OCI-LY1 (cell line): ENCODE measurements at regions not wholly inside any gene's neighbourhood (a gene's known extent, or its start where the extent isn't known, plus 50 kb on each side); places are given as distances from the start of the nearest gene placed in this dataset.

Experiments used
- EZH2 ChIP-seq: fragments of 200-600 bp; sonication (generic), shearing (Covaris generic); IDR thresholded peaks from 2 replicates; pipeline ENCODE4 v1.8.0; 2017; ENCODE audit warnings: borderline replicate concordance, mixed run types, mild to moderate bottlenecking, antibody characterized with exemption, low read length, moderate library complexity, mixed read lengths
- TF ChIP-seq, protein P1 (sequence below): fragments of 200-600 bp; sonication (generic), shearing (Covaris generic); IDR thresholded peaks from 2 replicates; pipeline ENCODE4 v1.5.1; 2017; ENCODE audit warnings: mild to moderate bottlenecking, antibody characterized with exemption, low read length, moderate library complexity, mixed read lengths

DNA sequence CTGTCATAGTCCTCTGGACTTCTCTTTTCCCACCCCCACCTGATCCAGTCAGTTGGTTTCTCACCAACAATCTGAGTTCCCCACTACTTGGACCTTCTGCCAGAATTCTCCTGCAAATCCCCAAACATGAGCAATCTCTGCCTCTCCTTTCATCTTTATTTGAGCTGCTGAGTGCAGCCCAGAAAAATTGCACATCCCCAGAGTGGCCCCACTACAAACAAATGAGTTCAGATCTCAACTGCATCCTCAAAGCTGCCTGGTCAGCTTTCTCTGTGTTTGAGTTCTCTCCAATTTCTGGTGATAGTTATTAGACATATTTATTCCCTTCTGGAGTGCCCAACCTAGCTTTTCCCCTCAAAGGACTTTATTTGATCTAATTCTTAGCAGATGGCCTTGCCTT, 102.2 kb downstream of the PSAT1 start:
- TF ChIP-seq EZH2: no peak
- TF ChIP-seq, protein P1, sequence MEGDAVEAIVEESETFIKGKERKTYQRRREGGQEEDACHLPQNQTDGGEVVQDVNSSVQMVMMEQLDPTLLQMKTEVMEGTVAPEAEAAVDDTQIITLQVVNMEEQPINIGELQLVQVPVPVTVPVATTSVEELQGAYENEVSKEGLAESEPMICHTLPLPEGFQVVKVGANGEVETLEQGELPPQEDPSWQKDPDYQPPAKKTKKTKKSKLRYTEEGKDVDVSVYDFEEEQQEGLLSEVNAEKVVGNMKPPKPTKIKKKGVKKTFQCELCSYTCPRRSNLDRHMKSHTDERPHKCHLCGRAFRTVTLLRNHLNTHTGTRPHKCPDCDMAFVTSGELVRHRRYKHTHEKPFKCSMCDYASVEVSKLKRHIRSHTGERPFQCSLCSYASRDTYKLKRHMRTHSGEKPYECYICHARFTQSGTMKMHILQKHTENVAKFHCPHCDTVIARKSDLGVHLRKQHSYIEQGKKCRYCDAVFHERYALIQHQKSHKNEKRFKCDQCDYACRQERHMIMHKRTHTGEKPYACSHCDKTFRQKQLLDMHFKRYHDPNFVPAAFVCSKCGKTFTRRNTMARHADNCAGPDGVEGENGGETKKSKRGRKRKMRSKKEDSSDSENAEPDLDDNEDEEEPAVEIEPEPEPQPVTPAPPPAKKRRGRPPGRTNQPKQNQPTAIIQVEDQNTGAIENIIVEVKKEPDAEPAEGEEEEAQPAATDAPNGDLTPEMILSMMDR: no peak
